ENCODE measurements at regions not wholly inside any gene's neighbourhood (a gene's known extent, or its start where the extent isn't known, plus 50 kb on each side); places are given as distances from the start of the nearest gene placed in this dataset.

GRCh38 chr5:62029303-62029702 is 276.7 kb upstream of the KIF2A start:
- H3K27me3 ChIP-seq (ENCODE audit: control insufficient read depth, insufficient read depth, low read length), result no peaks in the 10 kb centered on the region
- no peak for DNase-seq
- H3K4me1 ChIP-seq (ENCODE audit: control insufficient read depth in 2 of 3, insufficient read depth in 2 of 3, low read depth in 1 of 3, low read length in 3 of 3), result no peaks in the 10 kb centered on the region
- no peak overlapping the region for H3K9ac ChIP-seq (ENCODE audit: low read length in 3 of 3)
- no peak overlapping the region for H3K4me3 ChIP-seq (ENCODE audit: low read length in 3 of 3)
- intact Hi-C loops (cut with DNase I), result no loop called here
- H3K27ac ChIP-seq (ENCODE audit: low read depth in 2 of 2, low read length in 2 of 2), result no peak overlapping the region
- peaks cover 0 to 3% (median 0%) of the 10 kb centered on the region in 3 donors for H3K9me3 ChIP-seq (ENCODE audit: control insufficient read depth in 2 of 3, insufficient read depth in 1 of 3, low read length in 3 of 3)
- no peak for TF ChIP-seq CTCF (IDR thresholded peaks at IDR 0.05; ENCODE audit: borderline replicate concordance, extremely low read depth, insufficient read depth)
- H3K36me3 ChIP-seq (ENCODE audit: control insufficient read depth in 2 of 3, insufficient read depth in 3 of 3, low read length in 3 of 3), result no peaks in the 10 kb centered on the region
- no peak for FAIRE-seq

GRCh38 chr5:62030326-62030725 is 275.7 kb upstream of the KIF2A start:
- H3K4me3 ChIP-seq (ENCODE audit: low read length in 3 of 3), result no peak overlapping the region
- no peak overlapping the region for H3K27ac ChIP-seq (ENCODE audit: low read depth in 2 of 2, low read length in 2 of 2)
- intact Hi-C loops (cut with DNase I), result no loop called here
- H3K9ac ChIP-seq (ENCODE audit: low read length in 3 of 3), result no peak overlapping the region
- no peaks in the 10 kb centered on the region for H3K36me3 ChIP-seq (ENCODE audit: control insufficient read depth in 2 of 3, insufficient read depth in 3 of 3, low read length in 3 of 3)
- peaks cover 0 to 3% (median 0%) of the 10 kb centered on the region in 3 donors for H3K9me3 ChIP-seq (ENCODE audit: control insufficient read depth in 2 of 3, insufficient read depth in 1 of 3, low read length in 3 of 3)
- H3K4me1 ChIP-seq (ENCODE audit: control insufficient read depth in 2 of 3, insufficient read depth in 2 of 3, low read depth in 1 of 3, low read length in 3 of 3), result no peaks in the 10 kb centered on the region
- no peak for TF ChIP-seq CTCF (IDR thresholded peaks at IDR 0.05; ENCODE audit: borderline replicate concordance, extremely low read depth, insufficient read depth)
- no peaks in the 10 kb centered on the region for H3K27me3 ChIP-seq (ENCODE audit: control insufficient read depth, insufficient read depth, low read length)
- FAIRE-seq (no peak), DNase-seq (no peak)

GRCh38 chr5:62038024-62038423 is 268.0 kb upstream of the KIF2A start:
- no peaks in the 10 kb centered on the region for H3K27me3 ChIP-seq (ENCODE audit: control insufficient read depth, insufficient read depth, low read length)
- H3K27ac ChIP-seq (ENCODE audit: low read depth in 2 of 2, low read length in 2 of 2), result no peak overlapping the region
- intact Hi-C loops (cut with DNase I), result no loop called here
- H3K4me1 ChIP-seq (ENCODE audit: control insufficient read depth in 2 of 3, insufficient read depth in 2 of 3, low read depth in 1 of 3, low read length in 3 of 3), result no peaks in the 10 kb centered on the region
- H3K4me3 ChIP-seq (ENCODE audit: low read length in 3 of 3), result no peak overlapping the region
- no peak for TF ChIP-seq CTCF (IDR thresholded peaks at IDR 0.05; ENCODE audit: borderline replicate concordance, extremely low read depth, insufficient read depth)
- no peaks in the 10 kb centered on the region for H3K36me3 ChIP-seq (ENCODE audit: control insufficient read depth in 2 of 3, insufficient read depth in 3 of 3, low read length in 3 of 3)
- FAIRE-seq (no peak), DNase-seq (no peak)
- no peaks in the 10 kb centered on the region for H3K9me3 ChIP-seq (ENCODE audit: control insufficient read depth in 2 of 3, insufficient read depth in 1 of 3, low read length in 3 of 3)
- no peak overlapping the region for H3K9ac ChIP-seq (ENCODE audit: low read length in 3 of 3)

GRCh38 chr5:62041156-62041756 is 264.8 kb upstream of the KIF2A start:
- H3K4me3 ChIP-seq (ENCODE audit: low read length in 3 of 3), result no peak overlapping the region
- no peak overlapping the region for H3K9ac ChIP-seq (ENCODE audit: low read length in 3 of 3)
- no peak for TF ChIP-seq CTCF (IDR thresholded peaks at IDR 0.05; ENCODE audit: borderline replicate concordance, extremely low read depth, insufficient read depth)
- no peaks in the 10 kb centered on the region for H3K27me3 ChIP-seq (ENCODE audit: control insufficient read depth, insufficient read depth, low read length)
- intact Hi-C loops (cut with DNase I), result no loop called here
- FAIRE-seq (no peak), DNase-seq (peak in 1 of 5 donors; percentile 17)
- H3K9me3 ChIP-seq (ENCODE audit: control insufficient read depth in 2 of 3, insufficient read depth in 1 of 3, low read length in 3 of 3), result peaks cover 0 to 3% (median 2%) of the 10 kb centered on the region in 3 donors
- no peaks in the 10 kb centered on the region for H3K36me3 ChIP-seq (ENCODE audit: control insufficient read depth in 2 of 3, insufficient read depth in 3 of 3, low read length in 3 of 3)
- no peaks in the 10 kb centered on the region for H3K4me1 ChIP-seq (ENCODE audit: control insufficient read depth in 2 of 3, insufficient read depth in 2 of 3, low read depth in 1 of 3, low read length in 3 of 3)
- no peak overlapping the region for H3K27ac ChIP-seq (ENCODE audit: low read depth in 2 of 2, low read length in 2 of 2)

Data from kidney (tissue), 13 donors.